ENCODE measurements at regions not wholly inside any gene's neighbourhood (a gene's known extent, or its start where the extent isn't known, plus 50 kb on each side); places are given as distances from the start of the nearest gene placed in this dataset.

DNA sequence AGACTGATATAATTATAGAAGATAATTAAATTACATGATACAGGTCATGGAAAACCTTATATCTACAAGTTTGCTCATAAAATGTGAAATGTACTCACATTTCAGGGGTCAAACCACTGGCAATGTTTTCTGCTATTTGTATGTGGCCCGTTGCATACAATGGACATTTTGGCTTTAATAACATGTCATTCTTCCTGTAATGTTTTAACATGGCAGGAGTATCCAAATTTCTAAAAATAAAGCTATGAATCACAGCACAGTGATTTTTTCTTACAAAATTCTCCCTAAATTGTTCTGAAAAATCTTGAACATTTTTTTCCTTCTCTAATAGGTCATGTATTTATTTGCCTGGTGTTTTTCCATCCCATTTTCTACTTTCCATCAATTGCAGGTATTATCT is 305.7 kb downstream of the SMOC2 start:
- H3K4me3 ChIP-seq (ENCODE audit: low read length in 2 of 2) = no peak overlapping the region
- H3K36me3 ChIP-seq (ENCODE audit: control insufficient read depth in 2 of 2, insufficient read depth in 2 of 2, low read length in 1 of 2) = no peaks in the 10 kb centered on the region
- no peaks in the 10 kb centered on the region for H3K27me3 ChIP-seq (ENCODE audit: control insufficient read depth in 2 of 2, insufficient read depth in 1 of 2, low read length in 1 of 2)
- DNase-seq (ENCODE audit: low read depth in 6 of 9, low spot score in 9 of 9) = no peak
- H3K27ac ChIP-seq (ENCODE audit: low read depth in 1 of 2, low read length in 1 of 2) = no peak overlapping the region
- no peaks in the 10 kb centered on the region for H3K4me1 ChIP-seq (ENCODE audit: control insufficient read depth in 2 of 2, insufficient read depth in 2 of 2, low read length in 2 of 2)
- 86% methylated on average over 1 of the region's 1 CpG for WGBS
- peaks cover 0 to 5% of the 10 kb centered on the region in 2 donors for H3K9me3 ChIP-seq (ENCODE audit: control insufficient read depth in 2 of 2, insufficient read depth in 1 of 2, low read length in 1 of 2)

DNA sequence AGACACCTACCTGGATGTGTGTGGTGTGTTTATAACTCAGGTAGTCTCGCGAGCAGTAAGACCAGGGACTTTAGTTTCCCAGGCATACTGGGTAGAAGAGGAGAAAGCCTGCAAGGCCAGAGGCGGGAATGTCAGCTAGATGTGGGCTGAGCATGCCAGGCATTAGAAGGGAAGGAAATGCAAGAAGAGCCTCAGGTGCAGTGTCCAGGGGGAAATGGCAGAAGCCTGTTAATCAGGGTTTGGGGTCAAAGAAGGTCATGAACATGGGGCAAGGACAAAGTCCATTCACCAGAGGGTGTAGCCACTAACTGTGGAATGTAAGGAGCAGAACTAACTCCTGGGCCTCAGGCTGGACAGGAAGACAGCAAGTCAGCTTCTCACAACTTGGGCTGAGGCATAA is 305.0 kb downstream of the SMOC2 start:
- Histone ChIP-seq H3K36me3 (ENCODE audit: control insufficient read depth in 2 of 2, insufficient read depth in 2 of 2, low read length in 1 of 2) (no peaks in the 10 kb centered on the region), H3K27me3 (ENCODE audit: control insufficient read depth in 2 of 2, insufficient read depth in 1 of 2, low read length in 1 of 2) (no peaks in the 10 kb centered on the region), H3K27ac (ENCODE audit: low read depth in 1 of 2, low read length in 1 of 2) (no peak overlapping the region), H3K4me1 (ENCODE audit: control insufficient read depth in 2 of 2, insufficient read depth in 2 of 2, low read length in 2 of 2) (no peaks in the 10 kb centered on the region), H3K9me3 (ENCODE audit: control insufficient read depth in 2 of 2, insufficient read depth in 1 of 2, low read length in 1 of 2) (peaks cover 0 to 5% of the 10 kb centered on the region in 2 donors), H3K4me3 (ENCODE audit: low read length in 2 of 2) (no peak overlapping the region)
- 90% methylated on average over 3 of the region's 3 CpGs for WGBS
- DNase-seq (ENCODE audit: low read depth in 6 of 9, low spot score in 9 of 9) = no peak

DNA sequence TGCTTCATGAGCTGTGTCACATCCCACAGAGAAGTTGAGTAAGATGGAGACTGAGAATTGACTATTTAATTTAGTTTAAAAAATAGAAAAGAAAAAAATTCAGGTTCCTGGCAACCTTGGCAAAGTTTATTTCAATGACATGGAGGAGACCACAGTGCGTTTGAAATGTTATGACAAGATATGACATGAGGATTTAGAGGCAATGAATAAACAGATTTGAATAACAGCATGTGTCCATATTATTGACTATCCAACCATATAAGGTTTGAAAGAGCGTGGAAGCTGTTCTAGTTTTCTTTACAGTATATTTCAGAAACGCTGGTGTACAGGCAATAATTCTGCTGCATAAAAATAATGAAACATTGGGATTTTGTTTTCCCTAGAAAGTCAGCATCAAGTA is 303.9 kb downstream of the SMOC2 start:
- H3K4me1 ChIP-seq (ENCODE audit: control insufficient read depth in 2 of 2, insufficient read depth in 2 of 2, low read length in 2 of 2) = no peaks in the 10 kb centered on the region
- H3K9me3 ChIP-seq (ENCODE audit: control insufficient read depth in 2 of 2, insufficient read depth in 1 of 2, low read length in 1 of 2) = peaks cover 0 to 12% of the 10 kb centered on the region in 2 donors
- H3K36me3 ChIP-seq (ENCODE audit: control insufficient read depth in 2 of 2, insufficient read depth in 2 of 2, low read length in 1 of 2) = no peaks in the 10 kb centered on the region
- no peaks in the 10 kb centered on the region for H3K27me3 ChIP-seq (ENCODE audit: control insufficient read depth in 2 of 2, insufficient read depth in 1 of 2, low read length in 1 of 2)
- H3K27ac ChIP-seq (ENCODE audit: low read depth in 1 of 2, low read length in 1 of 2) = no peak overlapping the region
- DNase-seq (ENCODE audit: low read depth in 6 of 9, low spot score in 9 of 9) = no peak
- WGBS = 91% methylated on average over 3 of the region's 3 CpGs
- no peak overlapping the region for H3K4me3 ChIP-seq (ENCODE audit: low read length in 2 of 2)

DNA sequence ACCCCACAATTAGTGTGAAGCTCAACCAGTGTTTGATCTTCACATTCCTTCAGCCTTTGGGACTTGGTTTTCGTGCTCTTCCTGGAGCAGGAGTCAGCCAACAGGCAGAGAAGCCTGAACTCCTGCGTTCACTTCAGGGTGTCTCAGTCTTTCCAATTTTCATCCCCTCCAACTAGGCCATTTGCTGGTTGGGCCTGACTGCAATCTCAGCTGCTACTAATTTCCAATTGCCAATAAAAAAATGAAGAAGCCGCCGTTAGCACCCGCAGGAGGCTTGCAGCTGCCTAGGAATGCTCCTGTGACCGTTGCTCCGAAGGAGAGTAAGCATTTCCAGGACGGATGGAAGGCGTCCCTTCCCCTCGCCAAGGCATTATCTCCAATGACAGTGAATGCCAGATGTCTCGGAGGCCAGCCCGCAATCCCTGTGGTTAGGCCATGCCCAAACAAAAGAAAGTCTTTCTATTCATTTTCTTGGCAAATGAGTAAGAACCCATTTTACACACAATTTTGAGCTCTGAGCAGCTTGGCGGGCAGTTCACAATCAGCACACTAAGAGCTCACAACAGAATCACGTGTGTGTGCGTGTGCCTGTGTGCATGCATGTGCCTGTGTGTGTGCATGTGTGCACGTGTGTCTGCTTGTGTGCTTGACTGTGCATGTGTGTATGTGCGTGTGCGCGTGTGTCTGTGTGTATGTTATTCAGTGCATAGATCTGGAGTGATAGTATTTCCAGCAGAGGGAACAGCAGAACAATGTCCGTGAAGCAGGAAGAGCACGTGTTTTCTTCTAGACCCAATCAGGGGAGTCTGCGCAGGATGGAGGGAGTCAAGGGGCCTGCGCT is 301.2 kb downstream of the SMOC2 start:
- no peak for DNase-seq (ENCODE audit: low read depth in 6 of 9, low spot score in 9 of 9)
- WGBS = 94% methylated on average over 23 of the region's 23 CpGs
- Histone ChIP-seq H3K9me3 (ENCODE audit: control insufficient read depth in 2 of 2, insufficient read depth in 1 of 2, low read length in 1 of 2) (peaks cover 0 to 15% of the 10 kb centered on the region in 2 donors), H3K4me3 (ENCODE audit: low read length in 2 of 2) (no peak overlapping the region), H3K27me3 (ENCODE audit: control insufficient read depth in 2 of 2, insufficient read depth in 1 of 2, low read length in 1 of 2) (no peaks in the 10 kb centered on the region), H3K4me1 (ENCODE audit: control insufficient read depth in 2 of 2, insufficient read depth in 2 of 2, low read length in 2 of 2) (no peaks in the 10 kb centered on the region), H3K27ac (ENCODE audit: low read depth in 1 of 2, low read length in 1 of 2) (no peak overlapping the region), H3K36me3 (ENCODE audit: control insufficient read depth in 2 of 2, insufficient read depth in 2 of 2, low read length in 1 of 2) (no peaks in the 10 kb centered on the region)

DNA sequence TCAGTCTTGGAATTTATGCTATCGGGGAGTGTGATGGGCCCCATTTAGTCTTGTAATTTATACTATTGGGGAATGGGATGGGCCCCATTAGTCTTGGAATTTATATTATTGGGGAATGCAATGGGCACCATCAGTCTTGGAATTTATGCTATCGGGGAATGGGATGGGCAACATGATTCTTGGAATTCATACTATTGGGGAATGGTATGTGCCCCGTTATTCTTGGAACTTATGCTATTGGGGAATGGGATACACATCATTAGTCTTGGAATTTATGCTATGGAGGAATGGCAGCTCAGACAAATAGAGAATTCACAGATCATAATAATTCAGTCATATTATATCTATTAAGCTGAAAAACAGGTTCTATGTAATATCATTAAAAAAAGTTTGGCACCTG is 300.3 kb downstream of the SMOC2 start:
- Histone ChIP-seq H3K4me3 (ENCODE audit: low read length in 2 of 2) (no peak overlapping the region), H3K27me3 (ENCODE audit: control insufficient read depth in 2 of 2, insufficient read depth in 1 of 2, low read length in 1 of 2) (no peaks in the 10 kb centered on the region), H3K27ac (ENCODE audit: low read depth in 1 of 2, low read length in 1 of 2) (no peak overlapping the region), H3K36me3 (ENCODE audit: control insufficient read depth in 2 of 2, insufficient read depth in 2 of 2, low read length in 1 of 2) (no peaks in the 10 kb centered on the region), H3K9me3 (ENCODE audit: control insufficient read depth in 2 of 2, insufficient read depth in 1 of 2, low read length in 1 of 2) (peaks cover 0 to 17% of the 10 kb centered on the region in 2 donors), H3K4me1 (ENCODE audit: control insufficient read depth in 2 of 2, insufficient read depth in 2 of 2, low read length in 2 of 2) (no peaks in the 10 kb centered on the region)
- DNase-seq (ENCODE audit: low read depth in 6 of 9, low spot score in 9 of 9) = no peak
- 96% methylated on average over 3 of the region's 3 CpGs for WGBS

DNA sequence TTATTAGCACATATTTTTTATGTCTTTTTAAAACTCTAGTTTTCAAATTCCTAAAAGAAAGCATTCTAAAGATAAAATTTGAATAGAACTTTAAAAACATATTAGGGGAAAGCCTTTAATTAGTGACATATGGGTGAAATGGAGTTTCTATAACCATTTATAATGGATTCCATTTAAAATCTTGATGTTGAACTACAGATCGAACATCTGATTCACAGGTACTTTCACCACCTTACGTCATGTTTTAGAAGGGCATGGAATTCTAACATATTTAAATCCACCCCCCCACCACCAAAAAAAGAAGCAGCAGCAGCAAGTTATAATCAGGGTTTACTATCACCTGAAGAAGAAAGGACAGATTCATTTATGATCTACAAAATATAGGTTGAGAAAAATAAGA is 298.4 kb downstream of the SMOC2 start:
- peaks cover 0 to 17% of the 10 kb centered on the region in 2 donors for H3K9me3 ChIP-seq (ENCODE audit: control insufficient read depth in 2 of 2, insufficient read depth in 1 of 2, low read length in 1 of 2)
- H3K4me1 ChIP-seq (ENCODE audit: control insufficient read depth in 2 of 2, insufficient read depth in 2 of 2, low read length in 2 of 2) = no peaks in the 10 kb centered on the region
- WGBS = over 99% methylated on average over 2 of the region's 2 CpGs
- no peak overlapping the region for H3K27ac ChIP-seq (ENCODE audit: low read depth in 1 of 2, low read length in 1 of 2)
- no peak overlapping the region for H3K4me3 ChIP-seq (ENCODE audit: low read length in 2 of 2)
- no peaks in the 10 kb centered on the region for H3K36me3 ChIP-seq (ENCODE audit: control insufficient read depth in 2 of 2, insufficient read depth in 2 of 2, low read length in 1 of 2)
- no peaks in the 10 kb centered on the region for H3K27me3 ChIP-seq (ENCODE audit: control insufficient read depth in 2 of 2, insufficient read depth in 1 of 2, low read length in 1 of 2)
- DNase-seq (ENCODE audit: low read depth in 6 of 9, low spot score in 9 of 9) = no peak

DNA sequence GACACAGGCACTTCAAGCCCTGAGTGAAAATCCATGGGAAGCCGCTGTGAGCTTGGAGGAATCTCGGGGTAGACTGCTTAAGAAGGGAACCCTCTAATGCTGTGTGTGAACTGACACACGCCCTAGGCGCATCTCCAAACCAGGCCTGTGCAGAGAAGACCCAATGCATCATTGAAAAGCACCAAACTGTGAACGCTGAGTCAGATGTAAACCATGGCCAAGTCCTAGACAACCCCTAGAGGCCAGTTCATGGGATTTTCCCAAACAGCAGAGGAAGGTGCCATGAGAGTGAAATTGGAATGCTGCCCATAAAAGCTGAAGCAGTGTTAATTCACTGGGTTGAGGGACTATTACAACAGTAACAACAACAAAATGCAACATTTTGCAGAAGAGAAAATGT is 296.5 kb downstream of the SMOC2 start:
- H3K4me1 ChIP-seq (ENCODE audit: control insufficient read depth in 2 of 2, insufficient read depth in 2 of 2, low read length in 2 of 2) = no peaks in the 10 kb centered on the region
- 90% methylated on average over 5 of the region's 5 CpGs for WGBS
- no peak overlapping the region for H3K4me3 ChIP-seq (ENCODE audit: low read length in 2 of 2)
- peaks cover 0 to 12% of the 10 kb centered on the region in 2 donors for H3K9me3 ChIP-seq (ENCODE audit: control insufficient read depth in 2 of 2, insufficient read depth in 1 of 2, low read length in 1 of 2)
- no peaks in the 10 kb centered on the region for H3K36me3 ChIP-seq (ENCODE audit: control insufficient read depth in 2 of 2, insufficient read depth in 2 of 2, low read length in 1 of 2)
- no peak overlapping the region for H3K27ac ChIP-seq (ENCODE audit: low read depth in 1 of 2, low read length in 1 of 2)
- no peak for DNase-seq (ENCODE audit: low read depth in 6 of 9, low spot score in 9 of 9)
- H3K27me3 ChIP-seq (ENCODE audit: control insufficient read depth in 2 of 2, insufficient read depth in 1 of 2, low read length in 1 of 2) = no peaks in the 10 kb centered on the region

DNA sequence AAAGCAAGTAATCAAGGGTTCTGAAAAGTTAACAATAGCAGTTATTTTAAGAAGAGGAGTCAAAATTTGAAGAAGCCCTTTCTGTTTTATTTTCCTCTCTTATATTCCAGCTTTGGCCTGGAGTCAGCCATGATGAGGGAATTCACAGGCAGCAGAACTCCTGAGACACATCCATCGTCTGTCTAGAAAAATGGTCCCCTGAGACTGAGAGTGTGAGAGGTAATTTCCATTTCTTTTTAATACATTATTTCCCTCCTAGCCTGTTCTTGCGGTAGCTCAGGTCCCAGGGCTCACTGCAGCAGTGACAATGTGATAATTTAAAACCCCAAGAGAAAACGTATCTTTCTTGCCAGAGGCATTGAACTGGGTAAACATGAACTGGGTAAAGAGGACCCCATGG is 296.0 kb downstream of the SMOC2 start:
- Histone ChIP-seq H3K9me3 (ENCODE audit: control insufficient read depth in 2 of 2, insufficient read depth in 1 of 2, low read length in 1 of 2) (peaks cover 0 to 12% of the 10 kb centered on the region in 2 donors), H3K4me1 (ENCODE audit: control insufficient read depth in 2 of 2, insufficient read depth in 2 of 2, low read length in 2 of 2) (no peaks in the 10 kb centered on the region), H3K27me3 (ENCODE audit: control insufficient read depth in 2 of 2, insufficient read depth in 1 of 2, low read length in 1 of 2) (no peaks in the 10 kb centered on the region), H3K4me3 (ENCODE audit: low read length in 2 of 2) (no peak overlapping the region), H3K27ac (ENCODE audit: low read depth in 1 of 2, low read length in 1 of 2) (no peak overlapping the region), H3K36me3 (ENCODE audit: control insufficient read depth in 2 of 2, insufficient read depth in 2 of 2, low read length in 1 of 2) (no peaks in the 10 kb centered on the region)
- 93% methylated on average over 3 of the region's 3 CpGs for WGBS
- DNase-seq (ENCODE audit: low read depth in 6 of 9, low spot score in 9 of 9) = no peak

DNA sequence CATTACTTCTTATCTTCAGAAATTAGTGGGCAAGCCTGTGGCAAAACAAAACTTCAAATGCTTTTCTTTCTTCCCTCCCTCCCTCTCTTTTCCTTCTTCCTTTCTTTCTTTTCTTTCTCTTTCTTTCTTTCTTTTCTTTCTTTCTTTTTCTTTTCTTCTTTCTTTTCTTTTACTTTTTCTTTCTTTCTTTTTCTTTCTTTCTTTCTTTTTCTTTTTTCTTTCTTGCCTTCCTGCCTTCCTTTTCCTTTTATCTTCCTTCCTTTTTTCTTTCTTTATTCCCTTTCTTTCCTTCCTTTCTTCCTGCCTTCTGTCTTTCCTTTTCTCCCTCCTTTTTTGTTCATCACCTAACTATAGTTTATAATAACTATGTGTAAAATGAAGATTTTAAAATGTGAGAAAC is 295.1 kb downstream of the SMOC2 start:
- H3K4me1 ChIP-seq (ENCODE audit: control insufficient read depth in 2 of 2, insufficient read depth in 2 of 2, low read length in 2 of 2) = no peaks in the 10 kb centered on the region
- no peak overlapping the region for H3K4me3 ChIP-seq (ENCODE audit: low read length in 2 of 2)
- no peak overlapping the region for H3K27ac ChIP-seq (ENCODE audit: low read depth in 1 of 2, low read length in 1 of 2)
- DNase-seq (ENCODE audit: low read depth in 6 of 9, low spot score in 9 of 9) = no peak
- no peaks in the 10 kb centered on the region for H3K36me3 ChIP-seq (ENCODE audit: control insufficient read depth in 2 of 2, insufficient read depth in 2 of 2, low read length in 1 of 2)
- H3K27me3 ChIP-seq (ENCODE audit: control insufficient read depth in 2 of 2, insufficient read depth in 1 of 2, low read length in 1 of 2) = no peaks in the 10 kb centered on the region
- H3K9me3 ChIP-seq (ENCODE audit: control insufficient read depth in 2 of 2, insufficient read depth in 1 of 2, low read length in 1 of 2) = peaks cover 0 to 12% of the 10 kb centered on the region in 2 donors

Measured in thymus (tissue), 11 donors.